ENCODE measurements at regions not wholly inside any gene's neighbourhood (a gene's known extent, or its start where the extent isn't known, plus 50 kb on each side); places are given as distances from the start of the nearest gene placed in this dataset.

GRCh38 chr6:165884813-165885765, 222.0 kb upstream of the PDE10A start:
- FAIRE-seq: no peak
- Histone ChIP-seq H3K36me3 (ENCODE audit: insufficient read depth, low read length) (no peaks in the 10 kb centered on the region), H3K27me3 (ENCODE audit: insufficient read depth, low read length) (peaks cover 7% of the 10 kb centered on the region), H3K79me2 (ENCODE audit: insufficient read depth, low read length) (no peaks in the 10 kb centered on the region), H2AFZ (ENCODE audit: low read depth, low read length) (no peak overlapping the region), H4K20me1 (ENCODE audit: insufficient read depth, low read length) (no peaks in the 10 kb centered on the region), H3K27ac (ENCODE audit: low read depth, low read length) (no peak overlapping the region), H3K4me2 (ENCODE audit: low read length) (no peak overlapping the region), H3K9ac (ENCODE audit: low read length) (no peak overlapping the region), H3K4me1 (ENCODE audit: insufficient read depth, low read length) (no peaks in the 10 kb centered on the region), H3K9me3 (ENCODE audit: insufficient read depth, low read depth, low read length) (no peaks in the 10 kb centered on the region), H3K4me3 (ENCODE audit: insufficient read depth, low read depth, low read length) (no peak overlapping the region)
- no peak for TF ChIP-seq EZH2 (IDR thresholded peaks at IDR 0.05; ENCODE audit: insufficient read depth, low read length)
- TF ChIP-seq, protein P1, sequence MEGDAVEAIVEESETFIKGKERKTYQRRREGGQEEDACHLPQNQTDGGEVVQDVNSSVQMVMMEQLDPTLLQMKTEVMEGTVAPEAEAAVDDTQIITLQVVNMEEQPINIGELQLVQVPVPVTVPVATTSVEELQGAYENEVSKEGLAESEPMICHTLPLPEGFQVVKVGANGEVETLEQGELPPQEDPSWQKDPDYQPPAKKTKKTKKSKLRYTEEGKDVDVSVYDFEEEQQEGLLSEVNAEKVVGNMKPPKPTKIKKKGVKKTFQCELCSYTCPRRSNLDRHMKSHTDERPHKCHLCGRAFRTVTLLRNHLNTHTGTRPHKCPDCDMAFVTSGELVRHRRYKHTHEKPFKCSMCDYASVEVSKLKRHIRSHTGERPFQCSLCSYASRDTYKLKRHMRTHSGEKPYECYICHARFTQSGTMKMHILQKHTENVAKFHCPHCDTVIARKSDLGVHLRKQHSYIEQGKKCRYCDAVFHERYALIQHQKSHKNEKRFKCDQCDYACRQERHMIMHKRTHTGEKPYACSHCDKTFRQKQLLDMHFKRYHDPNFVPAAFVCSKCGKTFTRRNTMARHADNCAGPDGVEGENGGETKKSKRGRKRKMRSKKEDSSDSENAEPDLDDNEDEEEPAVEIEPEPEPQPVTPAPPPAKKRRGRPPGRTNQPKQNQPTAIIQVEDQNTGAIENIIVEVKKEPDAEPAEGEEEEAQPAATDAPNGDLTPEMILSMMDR (IDR thresholded peaks at IDR 0.05; ENCODE audit: insufficient read depth, low read depth, low read length): peak; percentile 81
- Mint-ChIP-seq H3K4me3 (ENCODE audit: unreplicated experiment) (no peak overlapping the region), H3K4me1 (ENCODE audit: low read depth, unreplicated experiment) (peaks cover 11% of the 10 kb centered on the region), H3K36me3 (ENCODE audit: low read depth, unreplicated experiment) (peaks cover 1% of the 10 kb centered on the region), H3K27ac (ENCODE audit: unreplicated experiment) (no peak overlapping the region), H3K9me3 (ENCODE audit: unreplicated experiment) (peaks cover 7% of the 10 kb centered on the region), H3K27me3 (ENCODE audit: low read depth, unreplicated experiment) (peaks cover 17% of the 10 kb centered on the region)
- peak; percentile 26 for DNase-seq (ENCODE audit: low read depth)

DNA sequence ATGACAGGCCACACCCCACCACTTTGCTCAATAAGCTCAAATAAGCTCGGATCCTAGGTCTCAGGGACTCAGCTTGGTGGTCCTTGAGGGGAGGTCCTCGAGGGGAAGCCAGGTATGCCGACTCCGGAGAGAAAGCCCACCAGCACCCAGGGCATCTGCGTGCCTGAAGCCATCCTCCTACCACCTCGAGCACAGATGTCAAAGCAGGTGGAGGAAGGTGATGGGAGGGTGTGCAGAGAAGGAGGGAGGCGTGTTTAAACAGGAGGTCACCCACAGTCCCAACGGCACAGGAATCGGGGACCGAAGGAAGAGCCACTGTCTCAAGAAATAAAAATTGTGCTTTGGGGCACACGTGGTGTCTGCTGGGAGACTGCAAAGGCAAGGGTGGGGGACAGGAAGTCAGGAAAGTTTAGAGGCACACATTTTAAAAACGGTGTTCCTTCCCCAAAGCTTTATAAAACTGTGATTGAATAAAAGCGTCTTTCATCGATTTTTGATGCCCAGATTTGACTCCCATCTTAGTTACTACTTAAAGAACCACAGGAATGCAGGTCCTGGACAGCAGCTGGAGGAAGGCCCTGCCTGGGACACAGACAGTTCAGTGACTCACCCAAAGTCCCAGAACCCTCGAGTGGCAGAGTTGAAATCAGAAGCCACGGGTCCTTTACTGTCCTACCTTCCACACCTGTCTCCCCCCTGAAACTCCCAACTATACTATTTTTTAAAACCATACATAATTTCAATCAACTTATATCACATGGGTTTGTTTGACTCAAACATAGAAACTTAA, 221.0 kb upstream of the PDE10A start:
- peaks cover 5% of the 10 kb centered on the region for H3K27me3 ChIP-seq (ENCODE audit: insufficient read depth, low read length)
- peaks cover 11% of the 10 kb centered on the region for H3K4me1 Mint-ChIP-seq (ENCODE audit: low read depth, unreplicated experiment)
- no peak for TF ChIP-seq EZH2 (IDR thresholded peaks at IDR 0.05; ENCODE audit: insufficient read depth, low read length)
- TF ChIP-seq, protein P1 (IDR thresholded peaks at IDR 0.05; ENCODE audit: insufficient read depth, low read depth, low read length): no peak
- H3K27ac Mint-ChIP-seq (ENCODE audit: unreplicated experiment): peak overlapping the region; percentile 4
- peaks cover 1% of the 10 kb centered on the region for H3K36me3 Mint-ChIP-seq (ENCODE audit: low read depth, unreplicated experiment)
- FAIRE-seq: peak; percentile 20
- no peaks in the 10 kb centered on the region for H3K4me1 ChIP-seq (ENCODE audit: insufficient read depth, low read length)
- H4K20me1 ChIP-seq (ENCODE audit: insufficient read depth, low read length): no peaks in the 10 kb centered on the region
- H2AFZ ChIP-seq (ENCODE audit: low read depth, low read length): no peak overlapping the region
- no peaks in the 10 kb centered on the region for H3K79me2 ChIP-seq (ENCODE audit: insufficient read depth, low read length)
- no peak overlapping the region for H3K4me2 ChIP-seq (ENCODE audit: low read length)
- no peak overlapping the region for H3K9ac ChIP-seq (ENCODE audit: low read length)
- H3K9me3 Mint-ChIP-seq (ENCODE audit: unreplicated experiment): peaks cover 7% of the 10 kb centered on the region
- no peak overlapping the region for H3K4me3 Mint-ChIP-seq (ENCODE audit: unreplicated experiment)
- no peaks in the 10 kb centered on the region for H3K36me3 ChIP-seq (ENCODE audit: insufficient read depth, low read length)
- DNase-seq (ENCODE audit: low read depth): peak; percentile 35
- no peak overlapping the region for H3K27ac ChIP-seq (ENCODE audit: low read depth, low read length)
- H3K9me3 ChIP-seq (ENCODE audit: insufficient read depth, low read depth, low read length): no peaks in the 10 kb centered on the region
- H3K27me3 Mint-ChIP-seq (ENCODE audit: low read depth, unreplicated experiment): peaks cover 12% of the 10 kb centered on the region
- H3K4me3 ChIP-seq (ENCODE audit: insufficient read depth, low read depth, low read length): no peak overlapping the region
